ENCODE measurements at regions not wholly inside any gene's neighbourhood (a gene's known extent, or its start where the extent isn't known, plus 50 kb on each side); places are given as distances from the start of the nearest gene placed in this dataset.
"Not testable (repeated sequence)": the region's sequence is repeated elsewhere in the genome, so short reads cannot be mapped to it uniquely, and the experiment has no call there.

DNA sequence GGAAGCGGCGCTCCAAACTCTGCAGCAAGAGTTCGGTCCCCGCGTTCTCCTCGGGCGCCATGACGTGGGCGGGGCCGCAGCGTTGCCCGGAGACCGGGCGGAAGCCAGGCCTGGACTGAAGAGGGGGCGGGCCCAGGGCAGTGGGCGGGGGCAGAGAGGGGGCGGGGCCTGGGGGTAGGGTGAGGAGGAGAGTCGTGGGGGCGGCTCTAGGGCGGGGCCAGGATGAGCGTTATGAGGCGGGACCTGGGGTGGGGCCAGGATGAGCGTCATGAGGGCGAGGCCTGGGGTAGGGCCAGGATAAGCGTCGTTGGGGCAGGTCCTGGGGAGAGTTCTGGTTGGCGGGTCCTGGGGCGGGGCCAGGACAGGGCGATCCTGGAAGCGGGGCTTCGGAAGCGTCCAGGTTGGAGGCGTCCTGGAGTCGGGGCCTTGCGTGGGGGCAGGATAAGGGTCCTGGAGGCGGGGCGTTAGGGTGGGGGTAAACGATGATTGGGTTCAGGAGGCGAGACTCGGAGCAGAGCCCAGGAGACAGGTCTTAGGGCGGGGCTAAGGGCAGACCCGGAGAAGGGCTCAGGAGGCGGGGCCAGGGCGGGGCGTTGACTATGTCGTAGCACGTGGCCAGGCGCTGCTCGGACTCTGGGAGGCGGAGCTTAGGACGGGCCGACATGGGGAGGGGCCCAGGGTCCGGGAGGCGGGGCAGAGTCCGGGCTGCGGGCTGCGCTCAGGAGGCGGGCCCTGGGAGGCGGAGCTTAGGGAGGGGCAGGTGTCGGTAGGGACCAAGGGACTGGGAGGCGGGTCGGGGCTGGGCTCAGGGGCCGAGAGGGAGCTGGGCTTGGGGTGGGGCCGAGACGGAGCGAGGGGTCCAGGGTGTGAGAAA is 131.1 kb upstream of the ALDH3B2 start:
- peak; percentile 52 for DNase-seq (ENCODE audit: low read depth, low spot score)

DNA sequence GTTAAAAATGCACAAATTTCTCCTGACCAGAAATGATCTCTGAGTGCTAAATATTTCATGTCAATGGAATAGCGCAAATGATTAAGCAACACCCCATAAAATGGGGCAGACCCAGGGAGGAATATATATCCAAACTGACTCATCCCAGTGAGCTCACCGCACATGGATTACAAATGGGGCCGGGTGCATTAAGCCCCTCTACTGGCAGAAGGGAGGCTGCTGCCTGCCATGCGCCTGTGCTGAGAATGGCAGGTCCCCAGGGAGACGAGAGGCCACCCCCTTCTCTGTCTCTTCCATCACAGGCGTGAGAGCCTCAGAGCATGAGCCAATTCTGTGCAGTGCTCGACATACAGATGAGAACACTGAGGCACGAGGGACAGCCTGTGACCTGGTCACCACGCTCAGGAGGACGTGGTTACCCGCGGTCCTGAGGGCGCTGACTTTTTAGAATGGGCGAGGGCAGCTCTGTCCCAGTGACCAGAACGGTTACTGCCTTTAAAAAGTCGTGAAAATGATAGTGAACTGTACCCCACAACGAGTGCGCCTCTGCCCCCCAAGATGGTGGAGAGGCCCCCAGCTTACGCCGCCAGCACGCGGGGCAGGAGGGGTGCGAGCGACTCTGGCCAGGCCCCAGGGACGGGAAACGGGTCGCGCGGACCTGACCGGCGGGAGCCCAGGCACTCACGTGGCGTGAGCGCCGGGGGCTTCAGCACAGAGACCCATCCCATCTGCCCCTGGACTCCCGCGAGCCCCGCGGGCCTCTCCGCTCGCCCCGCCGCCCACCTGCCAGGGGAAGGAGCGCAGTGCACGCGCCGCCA is 130.2 kb upstream of the ALDH3B2 start:
- DNase-seq (ENCODE audit: low read depth, low spot score): not testable (repeated sequence)

DNA sequence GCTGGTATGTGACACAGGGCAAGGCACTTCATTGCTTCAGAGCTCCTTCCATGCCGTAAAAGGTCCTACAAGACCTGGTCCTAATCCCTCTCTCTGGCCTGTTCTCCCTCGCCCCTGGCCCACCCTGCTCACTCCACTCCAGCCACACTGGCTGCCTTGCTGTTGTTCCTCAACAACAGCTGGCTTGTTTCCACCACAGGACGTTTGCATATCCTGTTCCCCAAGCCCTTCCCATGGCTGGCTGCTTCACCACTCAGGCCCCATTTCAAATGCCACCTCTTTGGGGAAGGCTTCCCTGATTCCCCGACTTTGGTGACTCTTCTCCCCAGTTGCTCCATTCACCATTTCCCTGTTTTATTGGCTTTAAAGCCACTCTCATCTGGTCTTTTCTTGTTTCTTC is 129.1 kb upstream of the ALDH3B2 start:
- DNase-seq (ENCODE audit: low read depth, low spot score): not testable (repeated sequence)

DNA sequence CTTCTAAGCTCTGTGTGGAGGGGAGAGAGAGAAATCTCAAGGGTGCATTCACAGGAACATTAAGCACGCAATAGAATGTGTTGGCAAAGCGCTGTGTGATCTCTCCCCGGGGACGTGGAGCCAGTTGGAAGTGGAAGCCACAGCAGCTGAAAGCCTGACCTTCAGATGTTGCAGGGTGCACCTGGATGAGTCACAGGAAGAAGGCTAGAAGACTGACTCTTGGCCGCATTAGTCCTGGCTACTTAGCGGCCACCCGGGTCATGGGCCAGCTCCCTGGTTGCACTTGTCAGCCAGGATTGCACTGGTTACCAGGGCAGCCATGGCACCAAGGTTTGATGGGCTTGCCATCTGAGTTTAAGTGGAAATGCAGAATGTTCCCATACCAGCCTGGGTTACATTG is 128.6 kb upstream of the ALDH3B2 start:
- DNase-seq (ENCODE audit: low read depth, low spot score): not testable (repeated sequence)

DNA sequence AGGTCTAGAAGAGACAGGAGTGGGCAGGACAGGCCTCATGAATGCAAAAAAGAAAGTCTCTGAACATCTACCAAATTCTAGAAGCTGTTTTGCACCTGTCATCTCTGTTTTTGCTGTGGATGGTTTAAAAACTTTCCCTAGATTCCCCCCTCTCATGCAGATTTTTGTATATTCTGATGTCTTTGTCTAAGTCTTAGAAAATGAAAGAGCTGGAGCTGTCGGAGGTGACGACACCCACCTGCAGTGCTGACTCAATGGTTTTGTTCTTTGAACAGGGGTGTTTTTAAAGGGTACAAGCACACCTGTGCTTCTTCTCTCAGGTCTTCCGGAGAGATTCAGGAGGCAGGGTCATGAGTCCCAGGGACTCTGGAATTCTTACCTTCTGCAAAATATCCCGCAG is 128.2 kb upstream of the ALDH3B2 start:
- not testable (repeated sequence) for DNase-seq (ENCODE audit: low read depth, low spot score)

DNA sequence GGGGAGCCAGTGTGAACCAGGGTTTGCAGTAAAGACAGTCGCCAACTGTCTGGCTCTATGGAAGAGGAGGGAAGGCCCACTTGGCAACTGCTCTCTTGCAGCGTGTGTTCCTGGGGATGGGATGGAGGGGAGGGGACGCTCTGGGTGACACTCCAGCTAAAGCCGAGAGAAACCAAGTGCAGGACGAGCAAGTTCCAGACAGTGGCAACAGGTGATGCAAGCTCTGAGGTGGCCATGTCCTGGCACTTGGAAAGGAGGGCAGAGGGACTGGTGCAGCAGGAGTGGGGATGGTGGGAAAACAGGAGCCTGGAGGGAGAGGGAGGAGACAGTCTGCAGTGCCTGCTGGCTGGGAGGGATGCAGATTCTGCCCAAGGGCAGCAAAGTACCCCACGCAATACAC is 127.0 kb upstream of the ALDH3B2 start:
- DNase-seq (ENCODE audit: low read depth, low spot score): not testable (repeated sequence)

DNA sequence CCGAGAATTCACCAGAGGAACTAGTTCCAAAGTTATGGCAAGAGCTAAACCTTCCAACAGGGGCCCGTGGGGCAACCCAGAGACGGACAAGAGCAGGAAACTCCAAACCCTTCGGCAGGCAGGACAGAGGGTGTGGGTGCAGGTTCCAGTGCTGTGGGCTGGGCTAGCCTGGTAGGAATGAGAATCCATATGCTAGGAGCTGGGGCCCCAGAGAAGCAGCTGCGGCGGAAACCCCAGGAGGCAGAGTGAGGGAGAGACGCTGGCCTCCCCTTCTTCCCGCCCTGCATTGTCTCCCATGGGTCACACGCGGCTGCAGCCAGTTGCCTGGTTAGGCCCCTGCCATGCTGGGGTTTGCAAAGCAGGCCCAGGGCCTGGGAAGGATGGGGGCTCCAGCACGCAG is 126.2 kb upstream of the ALDH3B2 start:
- DNase-seq (ENCODE audit: low read depth, low spot score): not testable (repeated sequence)

DNA sequence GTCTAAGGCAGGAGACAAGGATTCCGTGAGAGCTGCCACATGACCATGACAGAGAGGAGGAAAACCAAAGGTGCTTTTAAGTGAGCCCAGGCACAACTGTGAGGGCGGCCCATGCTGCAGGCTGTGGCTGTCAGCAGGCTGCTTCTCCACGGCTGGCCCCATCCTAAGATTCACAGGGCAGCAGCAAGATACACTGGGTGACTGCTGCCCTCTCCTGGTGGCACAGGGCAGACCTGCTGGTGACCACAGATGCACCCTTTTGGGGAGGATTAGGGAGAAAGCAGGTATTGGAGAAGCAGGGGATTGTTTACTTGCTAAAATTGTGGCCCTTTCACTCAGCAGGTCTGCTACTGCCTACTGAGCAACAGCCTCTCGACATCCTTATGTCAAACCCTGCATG is 125.4 kb upstream of the ALDH3B2 start:
- not testable (repeated sequence) for DNase-seq (ENCODE audit: low read depth, low spot score)

DNA sequence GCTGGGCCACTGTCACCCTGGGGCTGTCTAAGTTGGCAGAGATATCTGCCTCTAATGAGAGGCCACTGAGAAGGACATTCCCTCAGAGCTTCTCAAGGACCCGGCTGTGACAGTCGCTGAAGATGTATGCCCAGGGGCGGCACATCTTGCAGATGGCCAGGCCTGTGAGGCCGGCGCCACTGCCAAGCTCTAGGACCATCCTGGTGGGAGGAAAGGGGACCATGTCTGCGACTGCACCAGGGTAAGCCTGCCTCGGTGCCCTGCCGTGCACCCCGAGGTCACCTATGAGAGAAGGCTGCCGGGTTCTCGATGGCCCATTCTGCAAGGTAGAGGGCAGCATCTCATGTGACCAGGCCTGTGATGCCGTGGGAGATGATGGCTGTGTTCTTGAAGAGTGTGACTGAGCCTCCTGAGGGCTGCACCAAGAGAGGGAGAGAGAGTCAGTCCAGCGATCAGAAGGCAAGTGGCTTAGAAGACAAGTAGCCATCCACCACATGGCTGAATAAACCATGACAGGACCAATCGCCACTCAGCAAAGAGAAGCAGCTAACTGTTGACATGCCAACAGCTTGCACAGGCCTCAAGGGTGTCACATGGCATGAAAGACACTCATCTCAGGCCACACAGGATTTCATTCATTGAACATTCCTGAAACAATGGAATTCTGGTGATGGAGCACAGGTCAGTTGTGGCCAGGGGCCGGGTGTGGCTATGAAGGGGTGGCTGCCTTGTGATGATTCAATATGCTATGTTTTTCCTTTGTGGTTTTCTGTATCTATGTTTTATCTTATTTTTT is 123.5 kb upstream of the ALDH3B2 start:
- not testable (repeated sequence) for DNase-seq (ENCODE audit: low read depth, low spot score)

DNA sequence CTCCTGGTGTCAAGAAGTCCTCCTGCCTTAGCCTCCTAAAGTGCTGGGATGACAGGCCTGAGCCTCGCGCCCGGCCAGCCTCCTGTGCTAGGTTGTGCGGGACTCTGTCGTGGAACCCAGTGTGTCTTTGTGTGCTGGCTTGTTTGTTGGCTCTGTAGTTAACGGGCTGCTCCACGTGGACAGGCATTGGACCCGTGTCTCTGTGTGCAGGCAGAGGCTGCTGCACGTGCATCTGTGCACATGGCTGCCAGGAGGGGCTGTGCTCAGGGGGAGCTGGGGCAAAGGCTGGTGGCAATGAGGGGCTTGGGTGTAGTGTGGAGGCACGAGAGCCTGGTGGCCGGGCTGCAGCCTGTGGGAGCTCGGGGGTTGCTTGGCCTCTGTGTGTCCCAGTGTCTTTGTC is 121.3 kb upstream of the ALDH3B2 start:
- no peak for DNase-seq (ENCODE audit: low read depth, low spot score)

DNA sequence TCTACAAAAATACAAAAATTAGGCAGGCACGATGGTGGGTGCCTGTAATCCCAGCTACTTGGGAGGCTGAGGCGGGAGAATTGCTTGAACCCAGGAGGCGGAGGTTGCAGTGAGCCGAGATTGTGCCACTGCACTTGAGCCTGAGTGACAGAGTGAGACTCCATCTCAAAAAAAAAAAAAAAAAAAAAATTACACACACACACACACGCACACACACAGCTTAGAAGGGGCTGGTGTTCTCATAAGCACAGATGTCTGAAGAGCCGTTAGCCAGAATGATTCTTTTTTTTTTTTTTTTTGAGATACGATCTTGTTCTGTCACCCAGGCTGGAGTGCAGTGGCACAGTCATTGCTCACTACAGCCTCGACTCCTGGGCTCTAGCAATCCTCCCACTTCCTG is 119.3 kb upstream of the ALDH3B2 start:
- DNase-seq (ENCODE audit: low read depth, low spot score): not testable (repeated sequence)

DNA sequence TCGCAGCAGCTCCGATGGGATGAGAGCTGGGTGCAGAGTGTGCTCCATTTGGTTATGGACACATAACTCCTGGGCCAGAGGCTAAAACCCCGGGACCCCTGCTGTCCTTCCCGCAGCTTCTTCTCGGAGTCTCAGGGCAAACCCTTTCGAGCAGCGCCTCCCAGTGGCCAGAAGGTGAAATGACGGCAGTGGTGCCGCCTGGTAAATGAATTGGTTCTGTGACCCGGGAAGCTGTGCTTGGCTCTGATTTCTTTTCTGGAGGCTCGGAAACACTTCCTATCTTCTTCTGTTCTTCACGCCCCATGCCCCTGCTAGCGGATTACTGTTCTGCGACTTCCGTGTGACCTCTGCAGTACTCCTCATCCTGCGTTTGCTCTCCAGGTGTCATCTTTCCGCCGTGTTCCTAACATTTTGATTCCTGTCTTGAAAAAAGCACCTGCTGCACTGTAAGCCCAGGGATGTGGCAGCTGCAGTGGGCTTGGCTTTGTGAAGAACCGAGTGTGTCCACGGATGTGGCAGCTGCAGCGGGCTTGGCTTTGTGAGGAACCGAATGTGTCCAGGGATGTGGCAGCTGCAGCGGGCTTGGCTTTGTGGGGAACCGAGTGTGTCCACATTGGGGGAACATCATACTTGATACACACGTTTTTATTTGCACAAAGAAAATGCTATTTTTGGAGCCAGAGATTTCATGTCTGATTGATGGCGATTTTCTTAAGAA is 118.0 kb upstream of the ALDH3B2 start:
- DNase-seq (ENCODE audit: low read depth, low spot score): not testable (repeated sequence)

DNA sequence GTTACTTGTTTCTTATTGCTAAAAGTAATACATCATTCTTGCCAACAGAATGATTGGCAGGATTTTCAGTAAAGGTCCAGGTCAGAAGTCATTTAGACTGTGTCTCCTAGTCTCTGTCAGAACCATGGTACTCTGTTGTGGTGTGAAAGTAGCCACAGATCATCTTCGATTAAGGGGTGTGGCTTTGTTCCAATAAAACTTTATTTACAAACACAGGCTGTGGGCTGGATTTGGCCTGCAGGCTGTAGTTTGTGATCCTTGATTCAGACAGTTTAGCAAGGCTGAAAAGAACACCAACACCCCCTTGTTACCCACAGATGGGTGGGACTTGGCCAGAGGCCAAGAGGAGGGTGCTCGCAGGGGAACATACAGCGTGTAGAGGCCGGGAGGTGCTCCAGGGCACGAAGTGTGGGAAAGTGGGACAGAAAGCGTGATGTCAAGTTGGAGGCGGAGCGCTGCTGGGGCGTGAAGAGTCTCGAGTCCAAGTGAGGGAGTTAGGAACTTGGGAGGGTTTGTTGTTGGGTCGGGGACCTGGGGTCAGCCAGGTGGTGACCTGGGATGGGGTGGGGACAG is 117.3 kb upstream of the ALDH3B2 start:
- DNase-seq (ENCODE audit: low read depth, low spot score): not testable (repeated sequence)

DNA sequence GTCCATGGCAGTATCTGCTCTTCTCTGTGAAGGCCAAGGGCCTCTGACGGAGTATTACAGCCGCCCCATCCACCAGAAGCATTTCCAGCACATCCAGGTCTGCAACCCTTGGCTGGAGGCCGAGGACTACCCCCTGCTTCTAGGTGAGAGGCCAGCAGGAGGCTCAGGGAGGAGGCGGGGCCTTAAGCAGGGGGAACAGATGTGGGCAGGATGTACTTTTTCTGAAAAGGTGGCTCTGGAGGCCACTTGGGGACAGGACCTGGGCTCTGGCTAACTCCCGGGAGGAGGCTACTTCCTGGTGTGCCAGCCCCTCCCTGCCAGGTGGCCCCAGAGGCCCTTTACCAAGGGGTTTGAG is 113.9 kb upstream of the ALDH3B2 start:
- not testable (repeated sequence) for DNase-seq (ENCODE audit: low read depth, low spot score)

DNA sequence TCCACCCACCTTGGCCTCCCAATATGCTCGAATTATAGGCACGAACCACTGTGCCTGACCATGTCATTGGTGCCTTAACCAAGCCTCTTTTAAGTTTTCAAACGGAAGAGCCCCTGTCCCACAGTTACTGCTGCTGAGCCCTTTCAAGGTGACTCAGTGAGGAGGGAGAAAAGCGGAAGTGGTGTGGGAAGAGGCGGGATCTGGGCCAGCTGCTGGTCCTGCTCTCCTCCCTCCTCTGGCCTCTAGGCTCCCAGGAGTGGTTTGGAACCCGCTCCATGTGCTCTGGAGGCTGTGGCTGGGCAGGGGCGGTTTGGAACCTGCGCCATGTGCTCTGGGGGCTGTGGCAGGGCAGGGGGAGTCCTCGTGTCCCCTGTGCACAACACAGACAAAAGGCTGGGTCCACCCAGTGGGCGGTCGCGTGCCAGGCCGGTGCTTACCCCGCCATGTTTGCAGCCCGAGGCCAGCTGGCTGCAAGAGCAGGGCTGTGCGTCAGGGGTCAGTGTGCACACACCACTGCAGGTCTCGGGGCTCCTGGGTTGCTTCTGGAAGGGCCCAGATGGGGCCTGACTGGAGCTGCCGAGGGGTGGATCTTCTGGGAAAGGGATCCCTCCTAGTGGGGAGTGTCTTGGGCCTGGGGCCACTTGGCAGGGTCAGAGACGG is 113.4 kb upstream of the ALDH3B2 start:
- DNase-seq (ENCODE audit: low read depth, low spot score): not testable (repeated sequence)

DNA sequence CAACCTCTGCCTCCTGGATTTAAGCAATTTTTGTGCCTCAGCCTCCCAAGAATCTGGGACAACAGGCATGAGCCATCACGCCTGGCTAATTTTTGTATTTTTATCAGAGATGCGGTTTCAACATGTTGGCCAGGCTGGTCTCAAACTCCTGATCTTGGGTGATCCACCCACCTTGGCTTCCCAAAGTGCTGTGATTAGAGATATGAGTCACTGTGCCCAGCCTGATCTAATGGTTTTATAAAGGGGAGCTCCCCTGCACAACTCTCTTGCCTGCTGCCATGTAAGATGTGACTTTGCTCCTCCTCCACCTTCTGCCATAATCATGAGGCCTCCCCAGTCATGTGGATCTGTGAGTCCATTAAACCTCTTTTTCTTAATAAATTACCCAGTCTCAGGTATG is 107.5 kb upstream of the ALDH3B2 start:
- not testable (repeated sequence) for DNase-seq (ENCODE audit: low read depth, low spot score)

DNA sequence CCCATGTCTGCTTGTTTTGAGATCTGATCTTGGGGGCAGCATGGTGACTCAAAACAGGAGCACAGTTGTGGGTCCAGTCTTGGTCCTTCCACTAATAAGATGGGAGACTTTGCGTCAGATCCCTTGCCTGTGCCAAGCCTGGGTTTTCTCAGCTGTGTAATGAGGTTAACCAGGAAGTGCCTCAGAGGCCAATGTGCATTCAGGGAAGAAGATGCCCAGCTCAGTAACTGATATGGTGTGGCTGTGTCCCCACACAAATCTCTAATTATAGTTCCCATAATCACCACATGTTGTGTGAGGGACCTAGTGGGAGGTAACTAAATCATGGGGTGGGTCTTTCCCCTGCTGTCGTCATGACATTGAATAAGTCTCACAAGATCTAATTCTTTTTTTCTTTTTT is 107.1 kb upstream of the ALDH3B2 start:
- not testable (repeated sequence) for DNase-seq (ENCODE audit: low read depth, low spot score)

DNA sequence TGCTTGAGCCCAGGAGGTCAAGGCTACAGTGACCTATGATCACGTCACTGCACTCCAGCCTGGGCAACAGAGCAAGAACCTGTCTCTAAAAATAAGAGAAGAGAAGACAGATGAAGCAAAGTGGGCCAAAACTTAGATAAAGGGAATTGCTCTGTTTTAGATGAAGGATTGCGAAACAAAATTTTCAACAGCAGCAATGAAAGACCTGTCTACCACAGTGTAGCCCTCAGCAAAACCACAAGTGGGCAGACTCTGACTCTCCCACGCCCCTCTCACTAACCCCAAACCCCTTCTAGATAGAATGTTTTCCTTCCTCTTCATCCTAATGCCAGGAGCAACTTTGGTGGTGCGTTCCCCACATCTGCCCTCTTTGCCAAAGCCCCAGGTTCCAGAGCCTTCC is 105.6 kb upstream of the ALDH3B2 start:
- DNase-seq (ENCODE audit: low read depth, low spot score): no peak

DNA sequence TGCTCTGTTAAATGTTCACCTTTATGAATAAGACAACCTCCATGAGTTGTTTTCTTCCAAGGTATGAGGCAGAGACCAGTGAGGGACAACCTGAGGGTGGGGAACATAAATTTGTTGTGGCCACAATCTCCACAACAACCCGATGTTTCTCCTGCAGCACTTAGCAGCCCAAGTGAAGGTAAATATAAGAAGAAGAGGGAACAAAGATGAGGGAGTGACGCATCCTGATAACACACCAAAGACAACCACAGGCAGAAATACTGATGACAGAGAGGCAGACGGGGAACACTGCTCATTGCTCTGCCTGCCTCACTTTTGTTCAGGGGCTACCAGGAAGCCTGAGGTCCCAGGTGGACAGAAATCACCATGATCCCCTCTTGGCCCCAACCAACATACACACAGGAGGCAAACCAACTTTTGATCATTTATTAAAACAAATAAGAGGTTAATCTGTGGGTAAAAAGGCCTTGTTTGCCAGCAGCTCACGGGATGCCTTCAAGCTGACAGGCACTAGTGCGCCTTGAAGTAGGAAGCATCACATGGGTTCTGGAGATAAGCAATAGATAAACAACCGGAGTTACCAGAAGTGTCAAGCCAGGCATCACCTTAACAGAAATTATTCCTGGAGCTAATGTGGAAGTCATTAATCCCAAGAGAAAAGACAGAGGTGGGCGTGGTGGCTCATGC is 104.9 kb upstream of the ALDH3B2 start:
- DNase-seq (ENCODE audit: low read depth, low spot score): not testable (repeated sequence)
